ENCODE measurements at regions not wholly inside any gene's neighbourhood (a gene's known extent, or its start where the extent isn't known, plus 50 kb on each side); places are given as distances from the start of the nearest gene placed in this dataset.

GRCh38 chr2:238727585-238728329, 120.1 kb upstream of the TWIST2 start:
- H3K27ac ChIP-seq (ENCODE audit: low read length), result peak overlapping the region; percentile 98
- H3K4me3 ChIP-seq (ENCODE audit: low read length in 2 of 2), result peak overlapping the region; percentile 15 to 57
- peak overlapping the region; percentile 73 to 83 for H3K9ac ChIP-seq (ENCODE audit: low read length in 2 of 2)
- no peaks in the 10 kb centered on the region for H3K27me3 ChIP-seq (ENCODE audit: control insufficient read depth in 1 of 2, insufficient read depth in 2 of 2, low read length in 2 of 2)
- no peaks in the 10 kb centered on the region for H3K36me3 ChIP-seq (ENCODE audit: control insufficient read depth in 2 of 2, insufficient read depth in 2 of 2, low read length in 2 of 2)
- no peaks in the 10 kb centered on the region for H3K9me3 ChIP-seq (ENCODE audit: control insufficient read depth in 2 of 2, low read length in 2 of 2)
- H3K4me1 ChIP-seq (ENCODE audit: control insufficient read depth, insufficient read depth, low read length), result peaks cover 58% of the 10 kb centered on the region

GRCh38 chr2:238728330-238729260, 119.3 kb upstream of the TWIST2 start:
- Histone ChIP-seq H3K36me3 (ENCODE audit: control insufficient read depth in 2 of 2, insufficient read depth in 2 of 2, low read length in 2 of 2) (no peaks in the 10 kb centered on the region), H3K4me3 (ENCODE audit: low read length in 2 of 2) (peak overlapping the region in 1 of 2 donors; percentile 57), H3K9ac (ENCODE audit: low read length in 2 of 2) (peak overlapping the region; percentile 65 to 83), H3K27ac (ENCODE audit: low read length) (peak overlapping the region; percentile 98), H3K4me1 (ENCODE audit: control insufficient read depth, insufficient read depth, low read length) (peaks cover 58% of the 10 kb centered on the region), H3K27me3 (ENCODE audit: control insufficient read depth in 1 of 2, insufficient read depth in 2 of 2, low read length in 2 of 2) (no peaks in the 10 kb centered on the region), H3K9me3 (ENCODE audit: control insufficient read depth in 2 of 2, low read length in 2 of 2) (no peaks in the 10 kb centered on the region)

DNA sequence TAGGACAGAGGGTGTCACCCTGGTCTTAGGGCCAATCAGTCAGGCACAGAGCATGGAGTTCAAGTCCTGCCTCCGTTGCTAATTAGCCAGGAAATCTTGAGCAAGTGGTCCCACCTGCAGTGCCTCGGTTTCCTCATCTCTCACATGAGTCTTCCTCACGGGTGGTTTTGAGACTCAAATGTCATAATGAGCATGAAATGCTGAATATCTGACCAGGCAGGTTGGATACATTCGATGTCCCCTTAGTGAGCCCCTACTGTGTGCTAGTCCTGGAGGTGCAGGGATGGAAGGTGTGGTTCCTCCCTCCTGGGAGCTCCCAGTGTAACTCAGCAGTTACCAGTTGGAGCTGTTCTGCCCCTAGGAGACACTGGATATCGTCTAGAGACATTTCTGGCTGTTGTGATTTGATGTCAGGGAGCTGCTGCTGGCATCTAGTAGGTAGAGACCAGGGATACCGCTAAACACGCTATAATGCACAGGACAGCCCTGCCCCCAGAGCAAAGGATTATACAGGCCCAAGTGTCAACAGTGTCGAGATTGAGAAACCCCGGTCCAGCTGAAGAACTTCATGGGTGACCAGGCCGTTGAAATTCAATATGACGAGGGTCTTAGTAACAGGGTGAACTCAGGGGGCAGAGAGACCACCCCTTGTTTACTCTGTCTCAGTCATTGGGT, 118.5 kb upstream of the TWIST2 start:
- H3K27me3 ChIP-seq (ENCODE audit: control insufficient read depth in 1 of 2, insufficient read depth in 2 of 2, low read length in 2 of 2), result no peaks in the 10 kb centered on the region
- peak overlapping the region in 1 of 2 donors; percentile 35 for H3K4me3 ChIP-seq (ENCODE audit: low read length in 2 of 2)
- peak overlapping the region; percentile 98 for H3K27ac ChIP-seq (ENCODE audit: low read length)
- no peaks in the 10 kb centered on the region for H3K36me3 ChIP-seq (ENCODE audit: control insufficient read depth in 2 of 2, insufficient read depth in 2 of 2, low read length in 2 of 2)
- H3K9ac ChIP-seq (ENCODE audit: low read length in 2 of 2), result peak overlapping the region; percentile 65 to 83
- peaks cover 56% of the 10 kb centered on the region for H3K4me1 ChIP-seq (ENCODE audit: control insufficient read depth, insufficient read depth, low read length)
- H3K9me3 ChIP-seq (ENCODE audit: control insufficient read depth in 2 of 2, low read length in 2 of 2), result no peaks in the 10 kb centered on the region

- Histone ChIP-seq H3K27ac (ENCODE audit: low read length) (peak overlapping the region; percentile 98), H3K4me3 (ENCODE audit: low read length in 2 of 2) (peak overlapping the region in 1 of 2 donors; percentile 15), H3K36me3 (ENCODE audit: control insufficient read depth in 2 of 2, insufficient read depth in 2 of 2, low read length in 2 of 2) (no peaks in the 10 kb centered on the region), H3K27me3 (ENCODE audit: control insufficient read depth in 1 of 2, insufficient read depth in 2 of 2, low read length in 2 of 2) (no peaks in the 10 kb centered on the region), H3K4me1 (ENCODE audit: control insufficient read depth, insufficient read depth, low read length) (peaks cover 48% of the 10 kb centered on the region), H3K9ac (ENCODE audit: low read length in 2 of 2) (no peak overlapping the region), H3K9me3 (ENCODE audit: control insufficient read depth in 2 of 2, low read length in 2 of 2) (no peaks in the 10 kb centered on the region)
Measured at GRCh38 chr2:238730001-238730669, 117.8 kb upstream of the TWIST2 start.

DNA sequence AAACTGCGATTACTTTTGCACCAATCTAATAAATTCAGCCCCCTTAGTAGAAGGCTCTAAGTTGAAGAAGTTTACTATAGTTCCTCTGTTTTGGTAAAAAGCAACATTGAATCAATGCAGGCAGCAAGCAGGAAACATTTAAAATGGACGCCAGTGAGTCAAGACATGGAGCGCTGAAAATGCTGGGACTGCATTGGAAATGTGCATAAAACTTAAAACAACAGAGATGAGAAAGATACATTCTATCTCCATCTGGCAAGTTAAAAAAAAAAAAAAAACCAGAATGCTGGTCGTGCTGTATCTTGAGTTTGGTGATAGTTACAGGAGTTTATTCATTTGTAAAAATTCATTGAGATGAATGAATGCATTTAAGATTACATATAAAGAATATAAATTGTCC, 117.0 kb upstream of the TWIST2 start:
- no peaks in the 10 kb centered on the region for H3K9me3 ChIP-seq (ENCODE audit: control insufficient read depth in 2 of 2, low read length in 2 of 2)
- no peaks in the 10 kb centered on the region for H3K36me3 ChIP-seq (ENCODE audit: control insufficient read depth in 2 of 2, insufficient read depth in 2 of 2, low read length in 2 of 2)
- H3K4me1 ChIP-seq (ENCODE audit: control insufficient read depth, insufficient read depth, low read length), result peaks cover 43% of the 10 kb centered on the region
- no peak overlapping the region for H3K4me3 ChIP-seq (ENCODE audit: low read length in 2 of 2)
- no peak overlapping the region for H3K27ac ChIP-seq (ENCODE audit: low read length)
- no peaks in the 10 kb centered on the region for H3K27me3 ChIP-seq (ENCODE audit: control insufficient read depth in 1 of 2, insufficient read depth in 2 of 2, low read length in 2 of 2)
- no peak overlapping the region for H3K9ac ChIP-seq (ENCODE audit: low read length in 2 of 2)

GRCh38 chr2:238731961-238732360, 115.9 kb upstream of the TWIST2 start:
- H3K27me3 ChIP-seq (ENCODE audit: control insufficient read depth in 1 of 2, insufficient read depth in 2 of 2, low read length in 2 of 2), result no peaks in the 10 kb centered on the region
- H3K27ac ChIP-seq (ENCODE audit: low read length), result no peak overlapping the region
- no peaks in the 10 kb centered on the region for H3K36me3 ChIP-seq (ENCODE audit: control insufficient read depth in 2 of 2, insufficient read depth in 2 of 2, low read length in 2 of 2)
- no peaks in the 10 kb centered on the region for H3K9me3 ChIP-seq (ENCODE audit: control insufficient read depth in 2 of 2, low read length in 2 of 2)
- no peak overlapping the region for H3K9ac ChIP-seq (ENCODE audit: low read length in 2 of 2)
- no peak overlapping the region for H3K4me3 ChIP-seq (ENCODE audit: low read length in 2 of 2)
- peaks cover 34% of the 10 kb centered on the region for H3K4me1 ChIP-seq (ENCODE audit: control insufficient read depth, insufficient read depth, low read length)

GRCh38 chr2:238738917-238739316, 109.0 kb upstream of the TWIST2 start:
- Histone ChIP-seq H3K36me3 (ENCODE audit: control insufficient read depth in 2 of 2, insufficient read depth in 2 of 2, low read length in 2 of 2) (no peaks in the 10 kb centered on the region), H3K27me3 (ENCODE audit: control insufficient read depth in 1 of 2, insufficient read depth in 2 of 2, low read length in 2 of 2) (peaks cover 0 to 2% of the 10 kb centered on the region in 2 donors), H3K4me1 (ENCODE audit: control insufficient read depth, insufficient read depth, low read length) (peaks cover 8% of the 10 kb centered on the region), H3K4me3 (ENCODE audit: low read length in 2 of 2) (no peak overlapping the region), H3K27ac (ENCODE audit: low read length) (no peak overlapping the region), H3K9me3 (ENCODE audit: control insufficient read depth in 2 of 2, low read length in 2 of 2) (peaks cover 3 to 5% of the 10 kb centered on the region in 2 donors), H3K9ac (ENCODE audit: low read length in 2 of 2) (no peak overlapping the region)

DNA sequence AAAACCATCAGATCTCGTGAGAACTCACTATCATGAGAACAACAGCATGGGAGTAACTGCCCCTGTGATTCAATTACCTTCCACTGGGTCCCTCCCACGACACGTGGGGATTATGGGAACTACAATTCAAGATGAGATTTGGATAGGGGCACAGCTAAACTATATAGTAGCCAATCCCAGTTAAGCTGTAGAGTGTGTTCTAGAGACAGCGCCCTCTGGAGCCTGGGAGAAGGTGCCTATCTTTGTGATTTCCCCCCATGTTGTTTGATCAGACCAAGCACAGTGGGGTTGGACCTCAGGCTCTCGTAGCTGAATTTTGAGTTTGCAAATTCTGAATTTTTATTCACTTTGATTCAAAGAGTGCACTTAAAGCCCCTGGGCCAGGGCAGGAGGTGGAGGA, 108.2 kb upstream of the TWIST2 start:
- Histone ChIP-seq H3K4me1 (ENCODE audit: control insufficient read depth, insufficient read depth, low read length) (peaks cover 8% of the 10 kb centered on the region), H3K9me3 (ENCODE audit: control insufficient read depth in 2 of 2, low read length in 2 of 2) (peaks cover 3 to 5% of the 10 kb centered on the region in 2 donors), H3K4me3 (ENCODE audit: low read length in 2 of 2) (no peak overlapping the region), H3K36me3 (ENCODE audit: control insufficient read depth in 2 of 2, insufficient read depth in 2 of 2, low read length in 2 of 2) (no peaks in the 10 kb centered on the region), H3K27ac (ENCODE audit: low read length) (no peak overlapping the region), H3K9ac (ENCODE audit: low read length in 2 of 2) (no peak overlapping the region), H3K27me3 (ENCODE audit: control insufficient read depth in 1 of 2, insufficient read depth in 2 of 2, low read length in 2 of 2) (peaks cover 0 to 2% of the 10 kb centered on the region in 2 donors)

DNA sequence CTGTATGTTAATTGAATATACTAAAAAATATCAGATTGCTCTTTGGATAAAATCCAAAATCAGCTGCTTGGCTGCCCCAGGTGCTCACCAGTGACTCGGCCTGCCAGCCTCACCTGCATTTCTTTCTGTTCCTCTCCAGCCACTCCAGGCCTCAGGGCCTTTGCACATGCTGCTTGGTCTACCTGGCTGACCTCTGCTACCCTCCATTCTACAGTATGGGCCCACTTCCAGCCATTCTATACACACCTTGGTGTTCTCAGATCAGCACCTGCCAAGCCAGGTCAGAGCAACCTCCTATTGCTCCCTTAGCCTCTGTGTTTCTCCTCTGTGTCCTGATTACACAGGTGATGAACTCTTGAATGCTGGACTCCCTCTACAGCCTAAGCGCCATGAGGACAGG, 106.6 kb upstream of the TWIST2 start:
- no peak overlapping the region for H3K9ac ChIP-seq (ENCODE audit: low read length in 2 of 2)
- H3K27me3 ChIP-seq (ENCODE audit: control insufficient read depth in 1 of 2, insufficient read depth in 2 of 2, low read length in 2 of 2), result peaks cover 0 to 2% of the 10 kb centered on the region in 2 donors
- H3K4me3 ChIP-seq (ENCODE audit: low read length in 2 of 2), result no peak overlapping the region
- H3K36me3 ChIP-seq (ENCODE audit: control insufficient read depth in 2 of 2, insufficient read depth in 2 of 2, low read length in 2 of 2), result no peaks in the 10 kb centered on the region
- H3K9me3 ChIP-seq (ENCODE audit: control insufficient read depth in 2 of 2, low read length in 2 of 2), result peaks cover 3 to 5% of the 10 kb centered on the region in 2 donors
- peaks cover 8% of the 10 kb centered on the region for H3K4me1 ChIP-seq (ENCODE audit: control insufficient read depth, insufficient read depth, low read length)
- no peak overlapping the region for H3K27ac ChIP-seq (ENCODE audit: low read length)

GRCh38 chr2:238742066-238742465, 105.8 kb upstream of the TWIST2 start:
- H3K36me3 ChIP-seq (ENCODE audit: control insufficient read depth in 2 of 2, insufficient read depth in 2 of 2, low read length in 2 of 2), result no peaks in the 10 kb centered on the region
- H3K27me3 ChIP-seq (ENCODE audit: control insufficient read depth in 1 of 2, insufficient read depth in 2 of 2, low read length in 2 of 2), result peaks cover 0 to 2% of the 10 kb centered on the region in 2 donors
- no peak overlapping the region for H3K9ac ChIP-seq (ENCODE audit: low read length in 2 of 2)
- peaks cover 3 to 5% of the 10 kb centered on the region in 2 donors for H3K9me3 ChIP-seq (ENCODE audit: control insufficient read depth in 2 of 2, low read length in 2 of 2)
- peaks cover 8% of the 10 kb centered on the region for H3K4me1 ChIP-seq (ENCODE audit: control insufficient read depth, insufficient read depth, low read length)
- H3K4me3 ChIP-seq (ENCODE audit: low read length in 2 of 2), result no peak overlapping the region
- H3K27ac ChIP-seq (ENCODE audit: low read length), result no peak overlapping the region
